GM23338 (cell line): ENCODE measurements at regions not wholly inside any gene's neighbourhood (a gene's known extent, or its start where the extent isn't known, plus 50 kb on each side); places are given as distances from the start of the nearest gene placed in this dataset.

Experiments used
- ATAC-seq: fragments of 200-7000 bp; cut with Tn5 transposase; 3 replicates; pipeline ENCODE4 v1.9.1; 2020
- DNase-seq: peaks from one replicate; pipeline ENCODE4 v3.0.0-alpha.2; 2015; ENCODE audit warnings: low spot score
- H2AFZ ChIP-seq: fragments of 200-600 bp; sonication (generic); 2 replicates; pipeline ENCODE4 v1.8.0; 2016; ENCODE audit warnings: antibody characterized with exemption, mild to moderate bottlenecking, moderate library complexity
- H3F3A ChIP-seq: fragments of 200-600 bp; sonication (generic); replicated peaks from 2 replicates; pipeline ENCODE4 v1.8.0; 2017; ENCODE audit warnings: antibody characterized with exemption, mixed run types, low read depth
- H3K27ac ChIP-seq: fragments of 200-600 bp; sonication (generic); 2 replicates; pipeline ENCODE4 v1.6.1; 2016; ENCODE audit warnings: low read depth
- H3K27me3 ChIP-seq: fragments of 200-600 bp; sonication (generic); 2 replicates; pipeline ENCODE4 v1.8.0; 2016; ENCODE audit warnings: mild to moderate bottlenecking, mixed run types, moderate library complexity; ENCODE audit not compliant: insufficient read depth
- H3K36me3 ChIP-seq: fragments of 200-600 bp; sonication (generic); 2 replicates; pipeline ENCODE4 v1.8.0; 2016; ENCODE audit warnings: mild to moderate bottlenecking; ENCODE audit not compliant: insufficient read depth
- H3K4me1 ChIP-seq: fragments of 200-600 bp; sonication (generic); 2 replicates; pipeline ENCODE4 v1.8.0; 2016; ENCODE audit warnings: mild to moderate bottlenecking, moderate library complexity; ENCODE audit not compliant: insufficient read depth
- H3K4me2 ChIP-seq: fragments of 200-600 bp; sonication (generic); 2 replicates; pipeline ENCODE4 v1.7.1; 2017; ENCODE audit warnings: mixed run types
- H3K4me3 ChIP-seq: fragments of 200-600 bp; sonication (generic); 2 replicates; pipeline ENCODE4 v1.6.1; 2016; ENCODE audit warnings: mixed run types
- H3K79me2 ChIP-seq: fragments of 200-600 bp; sonication (generic); replicated peaks from 2 replicates; pipeline ENCODE4 v1.8.0; 2017; ENCODE audit warnings: mild to moderate bottlenecking; ENCODE audit not compliant: insufficient read depth
- H3K9me2 ChIP-seq: fragments of 200-600 bp; sonication (generic); 2 replicates; pipeline ENCODE4 v1.8.0; 2017; ENCODE audit not compliant: insufficient read depth
- H4K20me1 ChIP-seq: fragments of 200-600 bp; sonication (generic); replicated peaks from 2 replicates; pipeline ENCODE4 v1.8.0; 2017; ENCODE audit warnings: mild to moderate bottlenecking; ENCODE audit not compliant: insufficient read depth
- H3K27ac Mint-ChIP-seq: 2 replicates; pipeline ENCODE4 v1.8.0; 2020; ENCODE audit warnings: inconsistent platforms, mild to moderate bottlenecking, moderate library complexity, mixed read lengths
- H3K27me3 Mint-ChIP-seq: 3 replicates; pipeline ENCODE4 v1.8.0; 2022; ENCODE audit warnings: low read depth, mild to moderate bottlenecking, moderate library complexity, mixed read lengths, inconsistent platforms; ENCODE audit not compliant: insufficient read depth, poor library complexity
- H3K36me3 Mint-ChIP-seq: 3 replicates; pipeline ENCODE4 v1.8.0; 2021; ENCODE audit warnings: low read depth, mild to moderate bottlenecking, inconsistent platforms, moderate library complexity, mixed read lengths
- H3K4me1 Mint-ChIP-seq: 3 replicates; pipeline ENCODE4 v1.8.0; 2020; ENCODE audit warnings: mild to moderate bottlenecking, inconsistent platforms, mixed read lengths
- H3K4me3 Mint-ChIP-seq: 3 replicates; pipeline ENCODE4 v1.8.0; 2021; ENCODE audit warnings: moderate library complexity, mild to moderate bottlenecking, inconsistent platforms, mixed read lengths
- H3K9me3 Mint-ChIP-seq: 3 replicates; pipeline ENCODE4 v1.8.0; 2020; ENCODE audit warnings: moderate library complexity, mild to moderate bottlenecking, inconsistent platforms, mixed read lengths
- CREB1 ChIP-seq: fragments of 250-450 bp; sonication (Bioruptor Pico); IDR thresholded peaks from 2 replicates; pipeline ENCODE4 v1.5.0; 2020; ENCODE audit warnings: low read depth, mild to moderate bottlenecking, moderate library complexity
- ETS1 ChIP-seq: IDR thresholded peaks from 2 replicates; pipeline ENCODE4 v1.6.1; 2016; ENCODE audit warnings: antibody characterized with exemption
- JUNB ChIP-seq: IDR thresholded peaks from one replicate; pipeline ENCODE4 v1.6.1; 2016; ENCODE audit warnings: antibody characterized with exemption; ENCODE audit not compliant: unreplicated experiment
- POLR2AphosphoS5 ChIP-seq: IDR thresholded peaks from 2 replicates; pipeline ENCODE4 v1.6.1; 2016; ENCODE audit warnings: antibody characterized with exemption, low read depth
- STAT1 ChIP-seq: IDR thresholded peaks from one replicate; pipeline ENCODE4 v1.6.1; 2016; ENCODE audit warnings: antibody characterized with exemption; ENCODE audit not compliant: unreplicated experiment
- TF ChIP-seq, protein P1 (sequence below): fragments of 250-450 bp; sonication (Bioruptor Pico); IDR thresholded peaks from 2 replicates; pipeline ENCODE4 v1.5.0; 2020; ENCODE audit warnings: mild to moderate bottlenecking, moderate library complexity

DNA sequence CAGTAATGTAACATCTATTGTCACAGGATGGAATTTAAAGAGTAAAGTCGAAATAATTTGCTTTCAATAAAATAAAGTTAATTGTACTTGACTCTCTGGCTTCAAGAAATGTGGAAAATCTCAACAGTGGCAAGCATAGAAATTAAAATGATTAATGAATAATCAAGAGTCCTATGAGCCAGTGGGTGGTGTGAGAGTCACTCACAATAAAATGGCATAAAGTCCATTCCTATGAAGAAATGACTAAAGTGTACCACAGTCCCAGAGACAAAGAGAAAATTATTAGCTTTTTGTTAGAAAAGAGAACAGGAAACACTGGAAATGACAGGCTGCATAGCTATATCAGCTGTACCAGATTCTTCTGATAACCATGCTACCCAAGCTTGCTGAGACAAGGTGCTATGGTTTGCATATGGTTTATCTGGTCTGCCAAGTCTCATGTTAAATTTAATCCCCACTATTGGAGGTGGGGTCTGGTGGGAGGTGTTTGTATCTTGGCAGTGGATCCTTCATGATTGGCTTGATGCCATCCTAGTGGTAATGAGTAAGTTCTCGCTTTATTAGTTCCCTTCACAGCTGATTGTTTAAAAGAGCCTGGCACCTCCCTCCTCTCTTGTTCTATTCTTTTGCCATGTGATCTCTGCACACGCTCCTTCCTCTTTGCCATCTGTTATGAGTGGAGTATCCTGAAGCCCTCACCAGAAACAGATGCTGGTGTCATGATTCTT lies 647.7 kb upstream of the ITGA1 start:
- TF ChIP-seq, protein P1, sequence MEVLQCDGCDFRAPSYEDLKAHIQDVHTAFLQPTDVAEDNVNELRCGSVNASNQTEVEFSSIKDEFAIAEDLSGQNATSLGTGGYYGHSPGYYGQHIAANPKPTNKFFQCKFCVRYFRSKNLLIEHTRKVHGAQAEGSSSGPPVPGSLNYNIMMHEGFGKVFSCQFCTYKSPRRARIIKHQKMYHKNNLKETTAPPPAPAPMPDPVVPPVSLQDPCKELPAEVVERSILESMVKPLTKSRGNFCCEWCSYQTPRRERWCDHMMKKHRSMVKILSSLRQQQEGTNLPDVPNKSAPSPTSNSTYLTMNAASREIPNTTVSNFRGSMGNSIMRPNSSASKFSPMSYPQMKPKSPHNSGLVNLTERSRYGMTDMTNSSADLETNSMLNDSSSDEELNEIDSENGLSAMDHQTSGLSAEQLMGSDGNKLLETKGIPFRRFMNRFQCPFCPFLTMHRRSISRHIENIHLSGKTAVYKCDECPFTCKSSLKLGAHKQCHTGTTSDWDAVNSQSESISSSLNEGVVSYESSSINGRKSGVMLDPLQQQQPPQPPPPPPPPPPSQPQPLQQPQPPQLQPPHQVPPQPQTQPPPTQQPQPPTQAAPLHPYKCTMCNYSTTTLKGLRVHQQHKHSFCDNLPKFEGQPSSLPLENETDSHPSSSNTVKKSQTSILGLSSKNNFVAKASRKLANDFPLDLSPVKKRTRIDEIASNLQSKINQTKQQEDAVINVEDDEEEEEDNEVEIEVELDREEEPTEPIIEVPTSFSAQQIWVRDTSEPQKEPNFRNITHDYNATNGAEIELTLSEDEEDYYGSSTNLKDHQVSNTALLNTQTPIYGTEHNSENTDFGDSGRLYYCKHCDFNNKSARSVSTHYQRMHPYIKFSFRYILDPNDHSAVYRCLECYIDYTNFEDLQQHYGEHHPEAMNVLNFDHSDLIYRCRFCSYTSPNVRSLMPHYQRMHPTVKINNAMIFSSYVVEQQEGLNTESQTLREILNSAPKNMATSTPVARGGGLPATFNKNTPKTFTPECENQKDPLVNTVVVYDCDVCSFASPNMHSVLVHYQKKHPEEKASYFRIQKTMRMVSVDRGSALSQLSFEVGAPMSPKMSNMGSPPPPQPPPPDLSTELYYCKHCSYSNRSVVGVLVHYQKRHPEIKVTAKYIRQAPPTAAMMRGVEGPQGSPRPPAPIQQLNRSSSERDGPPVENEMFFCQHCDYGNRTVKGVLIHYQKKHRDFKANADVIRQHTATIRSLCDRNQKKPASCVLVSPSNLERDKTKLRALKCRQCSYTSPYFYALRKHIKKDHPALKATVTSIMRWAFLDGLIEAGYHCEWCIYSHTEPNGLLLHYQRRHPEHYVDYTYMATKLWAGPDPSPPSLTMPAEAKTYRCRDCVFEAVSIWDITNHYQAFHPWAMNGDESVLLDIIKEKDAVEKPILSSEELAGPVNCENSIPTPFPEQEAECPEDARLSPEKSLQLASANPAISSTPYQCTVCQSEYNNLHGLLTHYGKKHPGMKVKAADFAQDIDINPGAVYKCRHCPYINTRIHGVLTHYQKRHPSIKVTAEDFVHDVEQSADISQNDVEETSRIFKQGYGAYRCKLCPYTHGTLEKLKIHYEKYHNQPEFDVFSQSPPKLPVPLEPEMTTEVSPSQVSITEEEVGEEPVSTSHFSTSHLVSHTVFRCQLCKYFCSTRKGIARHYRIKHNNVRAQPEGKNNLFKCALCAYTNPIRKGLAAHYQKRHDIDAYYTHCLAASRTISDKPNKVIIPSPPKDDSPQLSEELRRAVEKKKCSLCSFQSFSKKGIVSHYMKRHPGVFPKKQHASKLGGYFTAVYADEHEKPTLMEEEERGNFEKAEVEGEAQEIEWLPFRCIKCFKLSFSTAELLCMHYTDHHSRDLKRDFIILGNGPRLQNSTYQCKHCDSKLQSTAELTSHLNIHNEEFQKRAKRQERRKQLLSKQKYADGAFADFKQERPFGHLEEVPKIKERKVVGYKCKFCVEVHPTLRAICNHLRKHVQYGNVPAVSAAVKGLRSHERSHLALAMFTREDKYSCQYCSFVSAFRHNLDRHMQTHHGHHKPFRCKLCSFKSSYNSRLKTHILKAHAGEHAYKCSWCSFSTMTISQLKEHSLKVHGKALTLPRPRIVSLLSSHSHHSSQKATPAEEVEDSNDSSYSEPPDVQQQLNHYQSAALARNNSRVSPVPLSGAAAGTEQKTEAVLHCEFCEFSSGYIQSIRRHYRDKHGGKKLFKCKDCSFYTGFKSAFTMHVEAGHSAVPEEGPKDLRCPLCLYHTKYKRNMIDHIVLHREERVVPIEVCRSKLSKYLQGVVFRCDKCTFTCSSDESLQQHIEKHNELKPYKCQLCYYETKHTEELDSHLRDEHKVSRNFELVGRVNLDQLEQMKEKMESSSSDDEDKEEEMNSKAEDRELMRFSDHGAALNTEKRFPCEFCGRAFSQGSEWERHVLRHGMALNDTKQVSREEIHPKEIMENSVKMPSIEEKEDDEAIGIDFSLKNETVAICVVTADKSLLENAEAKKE (CRISPR knock-in tag), result no peak
- no peak for TF ChIP-seq JUNB
- H3K4me1 Mint-ChIP-seq, result no peaks in the 10 kb centered on the region
- Histone ChIP-seq H3K4me2 (no peak overlapping the region), H3K9me2 (no peaks in the 10 kb centered on the region; the same call in none of the 2 replicates), H2AFZ (peak overlapping the region; percentile 9; the same call in 1 of the 2 replicates), H3K36me3 (no peaks in the 10 kb centered on the region), H3F3A (no peaks in the 10 kb centered on the region), H3K79me2 (no peaks in the 10 kb centered on the region), H3K27me3 (no peaks in the 10 kb centered on the region), H4K20me1 (no peaks in the 10 kb centered on the region), H3K27ac (no peak overlapping the region), H3K4me1 (no peaks in the 10 kb centered on the region), H3K4me3 (no peak overlapping the region)
- H3K9me3 Mint-ChIP-seq, result no peaks in the 10 kb centered on the region
- H3K4me3 Mint-ChIP-seq, result no peak overlapping the region
- ATAC-seq (no peak), DNase-seq (no peak)
- no peaks in the 10 kb centered on the region for H3K36me3 Mint-ChIP-seq
- no peaks in the 10 kb centered on the region for H3K27me3 Mint-ChIP-seq
- no peak overlapping the region for H3K27ac Mint-ChIP-seq

GRCh38 chr5:52148679-52149078 lies 639.0 kb upstream of the ITGA1 start:
- no peaks in the 10 kb centered on the region for H3K36me3 Mint-ChIP-seq
- no peaks in the 10 kb centered on the region for H3F3A ChIP-seq
- DNase-seq (no peak), ATAC-seq (no peak)
- no peaks in the 10 kb centered on the region for H3K27me3 Mint-ChIP-seq
- H3K4me1 ChIP-seq, result peaks cover 6% of the 10 kb centered on the region; the same call in 1 of the 2 replicates
- no peak overlapping the region for H3K27ac ChIP-seq
- H3K27ac Mint-ChIP-seq, result no peak overlapping the region
- no peak overlapping the region for H3K4me3 ChIP-seq
- no peak for TF ChIP-seq POLR2AphosphoS5
- TF ChIP-seq ETS1, result no peak
- no peak for TF ChIP-seq STAT1
- TF ChIP-seq CREB1 (CRISPR knock-in tag), result no peak
- no peak overlapping the region for H3K4me3 Mint-ChIP-seq
- H3K27me3 ChIP-seq, result no peaks in the 10 kb centered on the region
- H3K4me2 ChIP-seq, result no peak overlapping the region
- H3K79me2 ChIP-seq, result no peaks in the 10 kb centered on the region
- no peaks in the 10 kb centered on the region for H3K9me3 Mint-ChIP-seq
- no peaks in the 10 kb centered on the region for H3K36me3 ChIP-seq
- H2AFZ ChIP-seq, result no peak overlapping the region
- H3K4me1 Mint-ChIP-seq, result peaks cover 9% of the 10 kb centered on the region
- no peaks in the 10 kb centered on the region for H4K20me1 ChIP-seq
- H3K9me2 ChIP-seq, result no peaks in the 10 kb centered on the region; the same call in 1 of the 2 replicates
